HEK293T (cell line): ENCODE measurements at regions not wholly inside any gene's neighbourhood (a gene's known extent, or its start where the extent isn't known, plus 50 kb on each side); places are given as distances from the start of the nearest gene placed in this dataset.

Experiments
- CTCF ChIA-PET: fragments of 350-600 bp; formaldehyde crosslinking; extraction: SDS; loops from one replicate; lab custom pipeline; 2021; ENCODE audit warnings: antibody characterized with exemption, inconsistent platforms; lab: Yijun Ruan, JAX
- POLR2A ChIA-PET: fragments of 350-600 bp; formaldehyde crosslinking; extraction: SDS; loops from one replicate; lab custom pipeline; 2020; ENCODE audit warnings: antibody characterized with exemption, inconsistent platforms; lab: Yijun Ruan, JAX
- DNase-seq: peaks from one replicate; pipeline ENCODE4 v3.0.0; 2012; ENCODE audit warnings: mixed read lengths; ENCODE audit errors: extremely low spot score
- ARNT ChIP-seq: fragments of 450-650 bp; IDR thresholded peaks from 2 replicates; pipeline ENCODE4 v1.6.1; 2017; ENCODE audit warnings: mild to moderate bottlenecking
- BHLHE40 ChIP-seq: fragments of 450-650 bp; IDR thresholded peaks from 2 replicates; pipeline ENCODE4 v1.6.1; 2016; ENCODE audit warnings: mild to moderate bottlenecking, moderate library complexity, borderline replicate concordance
- CTBP1 ChIP-seq: fragments of 450-650 bp; IDR thresholded peaks from 2 replicates; pipeline ENCODE4 v1.6.1; 2016; ENCODE audit warnings: borderline replicate concordance
- ELF4 ChIP-seq: fragments of 450-650 bp; IDR thresholded peaks from 2 replicates; pipeline ENCODE4 v1.6.1; 2017; ENCODE audit warnings: antibody characterized with exemption
- FOXA1 ChIP-seq: fragments of 450-650 bp; IDR thresholded peaks from 2 replicates; pipeline ENCODE4 v1.6.1; 2016; ENCODE audit warnings: mild to moderate bottlenecking
- FOXK2 ChIP-seq: fragments of 450-650 bp; IDR thresholded peaks from 2 replicates; pipeline ENCODE4 v1.6.1; 2016; ENCODE audit warnings: mild to moderate bottlenecking
- FOXM1 ChIP-seq: fragments of 450-650 bp; IDR thresholded peaks from 2 replicates; pipeline ENCODE4 v1.6.1; 2017; ENCODE audit warnings: mild to moderate bottlenecking, borderline replicate concordance
- HDGF ChIP-seq: fragments of 450-650 bp; IDR thresholded peaks from 2 replicates; pipeline ENCODE4 v1.6.1; 2017; ENCODE audit warnings: antibody characterized with exemption, borderline replicate concordance
- L3MBTL2 ChIP-seq: fragments of 450-650 bp; conservative IDR thresholded peaks from 2 replicates; pipeline ENCODE4 v1.6.1; 2016; ENCODE audit warnings: mild to moderate bottlenecking
- LEF1 ChIP-seq: fragments of 450-650 bp; IDR thresholded peaks from 2 replicates; pipeline ENCODE4 v1.6.1; 2017; ENCODE audit warnings: mild to moderate bottlenecking, borderline replicate concordance
- NFRKB ChIP-seq: fragments of 450-650 bp; IDR thresholded peaks from 2 replicates; pipeline ENCODE4 v1.6.1; 2016; ENCODE audit warnings: mild to moderate bottlenecking, moderate library complexity
- PKNOX1 ChIP-seq: fragments of 450-650 bp; IDR thresholded peaks from 2 replicates; pipeline ENCODE4 v1.6.1; 2016
- SP1 ChIP-seq: fragments of 450-650 bp; IDR thresholded peaks from 2 replicates; pipeline ENCODE4 v1.6.1; 2017
- SUZ12 ChIP-seq: fragments of 450-650 bp; IDR thresholded peaks from 2 replicates; pipeline ENCODE4 v1.6.1; 2016; ENCODE audit warnings: mild to moderate bottlenecking
- TARDBP ChIP-seq: fragments of 450-650 bp; IDR thresholded peaks from 2 replicates; pipeline ENCODE4 v1.6.1; 2016
- ZNF384 ChIP-seq: fragments of 450-650 bp; IDR thresholded peaks from 2 replicates; pipeline ENCODE4 v1.6.1; 2016

DNA sequence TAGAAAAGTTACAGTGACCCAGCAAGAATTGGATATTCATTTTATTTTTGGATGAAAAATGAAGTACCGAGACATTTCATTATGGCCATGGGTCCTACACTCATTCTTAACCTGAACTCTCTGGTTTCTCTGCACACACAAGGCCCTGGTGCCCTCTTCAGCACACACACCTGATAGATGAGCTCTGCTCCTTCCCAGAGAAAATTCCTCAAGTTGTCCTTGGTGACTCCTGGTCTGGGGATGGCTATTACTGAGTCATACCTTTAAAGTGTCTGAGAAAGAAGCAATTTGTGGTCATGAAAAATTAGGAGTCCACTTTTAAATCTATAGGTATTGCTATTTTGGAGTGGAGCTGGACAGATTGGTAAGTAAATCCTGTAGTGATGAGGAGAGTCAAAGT is 311.5 kb downstream of the CDH2 start:
- ChIA-PET CTCF (interaction anchor here (0.7 kb wide), 1 partner anchor 881 kb away, joined by 3 read pairs; no protein-coding TSS in a partner anchor), POLR2A (no interaction called here)
- TF ChIP-seq LEF1 (no peak), PKNOX1 (no peak), FOXA1 (no peak), ELF4 (no peak), FOXM1 (no peak), TARDBP (no peak), CTBP1 (no peak), SP1 (no peak), BHLHE40 (no peak), ZNF384 (no peak), HDGF (no peak), SUZ12 (no peak), ARNT (no peak), NFRKB (no peak)

GRCh38 chr18:27863780-27864430 is 313.0 kb downstream of the CDH2 start:
- POLR2A ChIA-PET, result no interaction called here
- CTCF ChIA-PET, result interaction anchor here (0.6 kb wide), 1 partner anchor 324 kb away, joined by 3 read pairs; no protein-coding TSS in a partner anchor
- no peak for TF ChIP-seq TARDBP
- TF ChIP-seq LEF1, result no peak
- no peak for TF ChIP-seq FOXM1
- TF ChIP-seq ELF4, result no peak
- no peak for TF ChIP-seq CTBP1
- no peak for TF ChIP-seq FOXK2
- no peak for TF ChIP-seq PKNOX1
- no peak for TF ChIP-seq SP1
- TF ChIP-seq BHLHE40, result no peak
- no peak for TF ChIP-seq L3MBTL2
- TF ChIP-seq ARNT, result no peak
- TF ChIP-seq FOXA1, result no peak
- TF ChIP-seq NFRKB, result no peak
- TF ChIP-seq HDGF, result no peak

More for the DNA sequence above, 311.5 kb downstream of the CDH2 start:
- no peak for DNase-seq

DNA sequence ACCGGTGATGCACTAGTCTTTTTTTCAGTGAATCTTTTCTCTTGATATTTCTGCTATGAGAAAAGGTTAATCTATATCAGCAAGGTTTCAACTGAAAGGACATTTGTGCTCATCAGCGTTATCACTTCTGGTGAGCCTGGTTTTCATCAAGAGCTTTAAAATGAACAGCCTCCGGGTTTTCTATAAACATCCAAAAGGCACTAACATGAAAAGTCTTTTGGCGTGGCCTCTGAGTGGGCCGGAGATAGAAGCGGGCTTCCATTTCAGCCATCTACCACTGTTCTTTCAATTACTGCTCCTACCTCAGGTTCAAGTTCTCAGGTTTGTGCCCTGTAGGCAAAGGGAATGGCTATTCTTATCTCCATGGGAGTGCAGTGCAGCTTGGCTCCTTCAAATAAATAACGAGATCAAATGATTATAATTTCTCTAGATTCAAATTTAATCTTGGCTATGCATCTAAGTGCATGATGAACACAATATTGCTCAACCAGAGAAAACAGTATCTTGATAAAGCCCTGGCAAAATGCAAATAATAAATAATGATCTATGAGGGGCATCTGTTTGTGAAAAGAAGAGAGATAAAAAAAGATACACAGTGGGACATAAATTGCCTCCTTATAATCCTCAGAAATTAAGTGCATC is 314.8 kb downstream of the CDH2 start:
- CTCF ChIA-PET, result interaction anchor here (0.6 kb wide), 1 partner anchor 47 kb away, joined by 4 read pairs; no protein-coding TSS in a partner anchor
- no peak for DNase-seq
- no peak for TF ChIP-seq LEF1
- no peak for TF ChIP-seq ELF4
- no peak for TF ChIP-seq NFRKB
- no peak for TF ChIP-seq TARDBP
- TF ChIP-seq BHLHE40, result no peak
- TF ChIP-seq ZNF384, result no peak
- no peak for TF ChIP-seq ARNT
- TF ChIP-seq SP1, result no peak
- POLR2A ChIA-PET, result no interaction called here

More at GRCh38 chr18:27863780-27864430, 313.0 kb downstream of the CDH2 start:
- no peak for DNase-seq

DNA sequence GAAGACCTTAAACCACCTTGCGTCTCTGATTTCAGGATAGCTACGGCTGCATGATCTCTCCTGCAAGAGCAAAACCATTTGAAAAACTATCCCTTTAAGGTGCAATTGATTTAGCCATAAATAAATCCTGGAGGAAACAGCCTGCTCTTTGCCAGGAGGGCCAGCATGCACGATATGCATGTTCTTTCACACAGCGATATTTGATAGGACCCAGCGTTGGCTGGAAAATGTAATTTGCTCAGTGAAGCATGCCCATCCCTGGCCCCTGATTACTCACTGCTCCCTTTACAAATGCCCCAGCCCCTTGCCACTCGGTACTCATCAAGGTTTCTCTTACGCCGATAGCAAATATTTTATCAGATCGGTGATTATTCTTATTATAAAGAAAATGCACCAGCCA is 315.4 kb downstream of the CDH2 start:
- no peak for TF ChIP-seq TARDBP
- TF ChIP-seq L3MBTL2, result no peak; the same call in 1 of the 2 replicates
- TF ChIP-seq ELF4, result no peak
- TF ChIP-seq LEF1, result no peak
- no peak for TF ChIP-seq ZNF384
- TF ChIP-seq SP1, result no peak
- TF ChIP-seq HDGF, result no peak
- no peak for TF ChIP-seq FOXM1
- TF ChIP-seq FOXK2, result no peak
- TF ChIP-seq FOXA1, result no peak
- no peak for TF ChIP-seq SUZ12
- CTCF ChIA-PET, result no interaction called here
- POLR2A ChIA-PET, result no interaction called here
- peak; percentile 52 for DNase-seq

DNA sequence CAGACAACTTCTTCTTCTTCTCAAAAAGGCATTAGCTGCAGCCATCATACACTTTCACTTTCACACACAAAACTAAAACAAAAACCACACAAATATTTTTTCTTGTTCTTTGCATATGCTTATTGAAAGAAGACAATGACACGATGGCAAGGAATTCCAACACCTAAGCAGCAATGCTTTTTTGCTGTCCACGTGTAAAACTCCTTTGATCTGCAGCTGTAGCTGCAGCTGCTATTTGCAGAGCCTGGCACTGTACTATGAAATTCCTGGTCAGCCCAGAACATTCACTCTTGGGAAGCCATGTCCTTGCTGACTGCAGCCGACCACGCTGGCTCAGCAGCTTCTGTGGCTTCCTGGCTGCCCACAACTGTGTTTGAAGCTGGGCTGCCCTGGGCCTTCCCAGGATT is 316.2 kb downstream of the CDH2 start:
- TF ChIP-seq FOXA1 (no peak), FOXK2 (no peak), NFRKB (no peak), SP1 (no peak), ELF4 (no peak), HDGF (no peak), PKNOX1 (no peak), ZNF384 (no peak), CTBP1 (no peak), TARDBP (no peak), SUZ12 (no peak), FOXM1 (no peak), ARNT (no peak)
- DNase-seq, result no peak
- CTCF ChIA-PET, result no interaction called here
- POLR2A ChIA-PET, result no interaction called here

- DNase-seq, result no peak
- CTCF ChIA-PET, result no interaction called here
- POLR2A ChIA-PET, result interaction anchor here (0.7 kb wide), 1 partner anchor 477 kb away, joined by 3 read pairs; no protein-coding TSS in a partner anchor
Observed at GRCh38 chr18:27860011-27860410, 316.9 kb downstream of the CDH2 start.

More at GRCh38 chr18:27860011-27860410, 316.9 kb downstream of the CDH2 start:
- TF ChIP-seq FOXK2 (no peak), NFRKB (no peak), ARNT (no peak), HDGF (no peak), LEF1 (no peak), ZNF384 (no peak), BHLHE40 (no peak), FOXM1 (no peak), TARDBP (no peak), FOXA1 (no peak), L3MBTL2 (no peak), PKNOX1 (no peak), ELF4 (no peak), SUZ12 (no peak), SP1 (no peak)
